ENCODE measurements at regions not wholly inside any gene's neighbourhood (a gene's known extent, or its start where the extent isn't known, plus 50 kb on each side); places are given as distances from the start of the nearest gene placed in this dataset.

DNA sequence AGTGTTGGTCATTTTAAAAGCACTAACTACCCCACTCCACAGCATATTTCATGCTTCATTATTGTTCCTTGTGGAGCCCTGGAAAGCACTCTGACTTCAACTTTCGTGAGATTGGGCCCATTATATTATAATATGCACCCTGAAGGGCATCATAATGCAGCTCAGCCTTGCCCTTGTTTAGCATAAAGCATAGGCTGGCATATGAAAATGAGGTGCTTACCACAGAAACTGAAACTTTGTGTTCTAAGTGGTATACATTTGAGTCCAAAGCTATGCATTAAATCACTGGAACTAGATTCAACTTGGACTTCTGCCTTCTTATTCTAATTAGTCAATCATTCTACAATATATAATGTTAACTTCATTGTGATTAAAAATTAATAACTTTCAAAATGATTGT, 1027.9 kb downstream of the STIM2 start:
- TF ChIP-seq, protein P1, sequence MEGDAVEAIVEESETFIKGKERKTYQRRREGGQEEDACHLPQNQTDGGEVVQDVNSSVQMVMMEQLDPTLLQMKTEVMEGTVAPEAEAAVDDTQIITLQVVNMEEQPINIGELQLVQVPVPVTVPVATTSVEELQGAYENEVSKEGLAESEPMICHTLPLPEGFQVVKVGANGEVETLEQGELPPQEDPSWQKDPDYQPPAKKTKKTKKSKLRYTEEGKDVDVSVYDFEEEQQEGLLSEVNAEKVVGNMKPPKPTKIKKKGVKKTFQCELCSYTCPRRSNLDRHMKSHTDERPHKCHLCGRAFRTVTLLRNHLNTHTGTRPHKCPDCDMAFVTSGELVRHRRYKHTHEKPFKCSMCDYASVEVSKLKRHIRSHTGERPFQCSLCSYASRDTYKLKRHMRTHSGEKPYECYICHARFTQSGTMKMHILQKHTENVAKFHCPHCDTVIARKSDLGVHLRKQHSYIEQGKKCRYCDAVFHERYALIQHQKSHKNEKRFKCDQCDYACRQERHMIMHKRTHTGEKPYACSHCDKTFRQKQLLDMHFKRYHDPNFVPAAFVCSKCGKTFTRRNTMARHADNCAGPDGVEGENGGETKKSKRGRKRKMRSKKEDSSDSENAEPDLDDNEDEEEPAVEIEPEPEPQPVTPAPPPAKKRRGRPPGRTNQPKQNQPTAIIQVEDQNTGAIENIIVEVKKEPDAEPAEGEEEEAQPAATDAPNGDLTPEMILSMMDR (IDR thresholded peaks at IDR 0.05): no peak
- no peak for TF ChIP-seq TCF7L2 (IDR thresholded peaks at IDR 0.05; ENCODE audit: low read depth, low read length)

Measured in Panc1 (cell line).